ENCODE measurements at regions not wholly inside any gene's neighbourhood (a gene's known extent, or its start where the extent isn't known, plus 50 kb on each side); places are given as distances from the start of the nearest gene placed in this dataset.

DNA sequence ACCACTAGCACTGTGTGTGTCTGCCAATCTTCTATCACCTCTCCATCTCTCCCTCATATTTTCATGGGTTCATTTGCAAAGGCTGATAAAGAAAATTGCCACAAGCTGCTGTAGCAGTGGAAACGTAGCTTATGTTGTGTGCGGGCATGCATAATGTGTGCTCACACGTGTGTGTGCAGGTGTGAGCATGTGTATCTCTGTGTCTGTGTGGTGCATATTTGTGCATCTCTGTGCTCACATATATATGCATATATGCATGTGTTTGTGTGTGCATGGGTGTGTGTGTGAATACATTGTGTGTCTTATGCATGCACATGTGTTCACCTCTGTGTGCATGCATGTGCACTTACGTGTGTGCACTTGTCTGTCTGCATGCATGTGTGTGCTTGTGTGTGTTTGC lies 181.8 kb upstream of the UBL3 start (continued):
- TF ChIP-seq, protein P1, sequence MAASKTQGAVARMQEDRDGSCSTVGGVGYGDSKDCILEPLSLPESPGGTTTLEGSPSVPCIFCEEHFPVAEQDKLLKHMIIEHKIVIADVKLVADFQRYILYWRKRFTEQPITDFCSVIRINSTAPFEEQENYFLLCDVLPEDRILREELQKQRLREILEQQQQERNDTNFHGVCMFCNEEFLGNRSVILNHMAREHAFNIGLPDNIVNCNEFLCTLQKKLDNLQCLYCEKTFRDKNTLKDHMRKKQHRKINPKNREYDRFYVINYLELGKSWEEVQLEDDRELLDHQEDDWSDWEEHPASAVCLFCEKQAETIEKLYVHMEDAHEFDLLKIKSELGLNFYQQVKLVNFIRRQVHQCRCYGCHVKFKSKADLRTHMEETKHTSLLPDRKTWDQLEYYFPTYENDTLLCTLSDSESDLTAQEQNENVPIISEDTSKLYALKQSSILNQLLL (CRISPR knock-in tag; IDR thresholded peaks at IDR 0.05; ENCODE audit: borderline replicate concordance): no peak
- no peak for TF ChIP-seq SUPT5H (IDR thresholded peaks at IDR 0.05)
- TF ChIP-seq FUS (optimal IDR thresholded peaks at IDR 0.05; ENCODE audit: low read depth, low read length): no peak
- no peak for TF ChIP-seq BCL6 (CRISPR knock-in tag; IDR thresholded peaks at IDR 0.05)

DNA sequence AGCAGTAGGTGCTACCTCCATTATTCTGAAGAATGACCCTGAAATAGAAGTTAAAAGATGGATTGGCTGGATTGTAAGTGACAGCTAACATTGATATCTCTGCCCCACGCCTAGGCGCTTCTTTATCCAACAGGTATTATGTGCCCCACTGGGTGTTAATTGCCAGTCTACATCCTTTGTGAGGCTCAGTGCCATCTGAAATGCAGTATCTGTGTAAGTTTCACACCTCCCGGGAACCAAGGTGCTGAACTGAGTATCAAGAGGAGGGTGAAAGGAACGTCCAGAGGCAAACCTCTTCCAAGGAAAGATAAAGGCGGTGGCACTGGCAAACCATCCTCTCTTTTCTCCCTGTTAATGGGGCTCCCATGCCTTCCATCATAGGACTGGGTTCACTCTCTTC lies 181.1 kb upstream of the UBL3 start:
- in situ Hi-C loops (cut with MboI): no loop called here
- TF ChIP-seq GABPA (tag; conservative IDR thresholded peaks at IDR 0.05; ENCODE audit: low read depth): no peak
- TF ChIP-seq KAT7 (CRISPR knock-in tag; IDR thresholded peaks at IDR 0.05; ENCODE audit: borderline replicate concordance): no peak
- TF ChIP-seq ZNF384 (IDR thresholded peaks at IDR 0.05; ENCODE audit: low read depth, low read length): no peak
- TF ChIP-seq, protein P2, sequence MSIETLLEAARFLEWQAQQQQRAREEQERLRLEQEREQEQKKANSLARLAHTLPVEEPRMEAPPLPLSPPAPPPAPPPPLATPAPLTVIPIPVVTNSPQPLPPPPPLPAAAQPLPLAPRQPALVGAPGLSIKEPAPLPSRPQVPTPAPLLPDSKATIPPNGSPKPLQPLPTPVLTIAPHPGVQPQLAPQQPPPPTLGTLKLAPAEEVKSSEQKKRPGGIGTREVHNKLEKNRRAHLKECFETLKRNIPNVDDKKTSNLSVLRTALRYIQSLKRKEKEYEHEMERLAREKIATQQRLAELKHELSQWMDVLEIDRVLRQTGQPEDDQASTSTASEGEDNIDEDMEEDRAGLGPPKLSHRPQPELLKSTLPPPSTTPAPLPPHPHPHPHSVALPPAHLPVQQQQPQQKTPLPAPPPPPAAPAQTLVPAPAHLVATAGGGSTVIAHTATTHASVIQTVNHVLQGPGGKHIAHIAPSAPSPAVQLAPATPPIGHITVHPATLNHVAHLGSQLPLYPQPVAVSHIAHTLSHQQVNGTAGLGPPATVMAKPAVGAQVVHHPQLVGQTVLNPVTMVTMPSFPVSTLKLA (conservative IDR thresholded peaks at IDR 0.05): no peak
- TF ChIP-seq, protein P3, sequence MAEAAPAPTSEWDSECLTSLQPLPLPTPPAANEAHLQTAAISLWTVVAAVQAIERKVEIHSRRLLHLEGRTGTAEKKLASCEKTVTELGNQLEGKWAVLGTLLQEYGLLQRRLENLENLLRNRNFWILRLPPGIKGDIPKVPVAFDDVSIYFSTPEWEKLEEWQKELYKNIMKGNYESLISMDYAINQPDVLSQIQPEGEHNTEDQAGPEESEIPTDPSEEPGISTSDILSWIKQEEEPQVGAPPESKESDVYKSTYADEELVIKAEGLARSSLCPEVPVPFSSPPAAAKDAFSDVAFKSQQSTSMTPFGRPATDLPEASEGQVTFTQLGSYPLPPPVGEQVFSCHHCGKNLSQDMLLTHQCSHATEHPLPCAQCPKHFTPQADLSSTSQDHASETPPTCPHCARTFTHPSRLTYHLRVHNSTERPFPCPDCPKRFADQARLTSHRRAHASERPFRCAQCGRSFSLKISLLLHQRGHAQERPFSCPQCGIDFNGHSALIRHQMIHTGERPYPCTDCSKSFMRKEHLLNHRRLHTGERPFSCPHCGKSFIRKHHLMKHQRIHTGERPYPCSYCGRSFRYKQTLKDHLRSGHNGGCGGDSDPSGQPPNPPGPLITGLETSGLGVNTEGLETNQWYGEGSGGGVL (CRISPR knock-in tag; IDR thresholded peaks at IDR 0.05): no peak
- TF ChIP-seq, protein P4, sequence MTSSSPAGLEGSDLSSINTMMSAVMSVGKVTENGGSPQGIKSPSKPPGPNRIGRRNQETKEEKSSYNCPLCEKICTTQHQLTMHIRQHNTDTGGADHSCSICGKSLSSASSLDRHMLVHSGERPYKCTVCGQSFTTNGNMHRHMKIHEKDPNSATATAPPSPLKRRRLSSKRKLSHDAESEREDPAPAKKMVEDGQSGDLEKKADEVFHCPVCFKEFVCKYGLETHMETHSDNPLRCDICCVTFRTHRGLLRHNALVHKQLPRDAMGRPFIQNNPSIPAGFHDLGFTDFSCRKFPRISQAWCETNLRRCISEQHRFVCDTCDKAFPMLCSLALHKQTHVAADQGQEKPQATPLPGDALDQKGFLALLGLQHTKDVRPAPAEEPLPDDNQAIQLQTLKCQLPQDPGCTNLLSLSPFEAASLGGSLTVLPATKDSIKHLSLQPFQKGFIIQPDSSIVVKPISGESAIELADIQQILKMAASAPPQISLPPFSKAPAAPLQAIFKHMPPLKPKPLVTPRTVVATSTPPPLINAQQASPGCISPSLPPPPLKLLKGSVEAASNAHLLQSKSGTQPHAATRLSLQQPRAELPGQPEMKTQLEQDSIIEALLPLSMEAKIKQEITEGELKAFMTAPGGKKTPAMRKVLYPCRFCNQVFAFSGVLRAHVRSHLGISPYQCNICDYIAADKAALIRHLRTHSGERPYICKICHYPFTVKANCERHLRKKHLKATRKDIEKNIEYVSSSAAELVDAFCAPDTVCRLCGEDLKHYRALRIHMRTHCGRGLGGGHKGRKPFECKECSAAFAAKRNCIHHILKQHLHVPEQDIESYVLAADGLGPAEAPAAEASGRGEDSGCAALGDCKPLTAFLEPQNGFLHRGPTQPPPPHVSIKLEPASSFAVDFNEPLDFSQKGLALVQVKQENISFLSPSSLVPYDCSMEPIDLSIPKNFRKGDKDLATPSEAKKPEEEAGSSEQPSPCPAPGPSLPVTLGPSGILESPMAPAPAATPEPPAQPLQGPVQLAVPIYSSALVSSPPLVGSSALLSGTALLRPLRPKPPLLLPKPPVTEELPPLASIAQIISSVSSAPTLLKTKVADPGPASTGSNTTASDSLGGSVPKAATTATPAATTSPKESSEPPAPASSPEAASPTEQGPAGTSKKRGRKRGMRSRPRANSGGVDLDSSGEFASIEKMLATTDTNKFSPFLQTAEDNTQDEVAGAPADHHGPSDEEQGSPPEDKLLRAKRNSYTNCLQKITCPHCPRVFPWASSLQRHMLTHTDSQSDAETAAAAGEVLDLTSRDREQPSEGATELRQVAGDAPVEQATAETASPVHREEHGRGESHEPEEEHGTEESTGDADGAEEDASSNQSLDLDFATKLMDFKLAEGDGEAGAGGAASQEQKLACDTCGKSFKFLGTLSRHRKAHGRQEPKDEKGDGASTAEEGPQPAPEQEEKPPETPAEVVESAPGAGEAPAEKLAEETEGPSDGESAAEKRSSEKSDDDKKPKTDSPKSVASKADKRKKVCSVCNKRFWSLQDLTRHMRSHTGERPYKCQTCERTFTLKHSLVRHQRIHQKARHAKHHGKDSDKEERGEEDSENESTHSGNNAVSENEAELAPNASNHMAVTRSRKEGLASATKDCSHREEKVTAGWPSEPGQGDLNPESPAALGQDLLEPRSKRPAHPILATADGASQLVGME (CRISPR knock-in tag; IDR thresholded peaks at IDR 0.05): no peak

More for the DNA sequence above, 181.1 kb upstream of the UBL3 start:
- BruUV-seq (replicated peaks): no TSS peak
- intact Hi-C loops (cut with micrococcal nuclease): no loop called here
- Histone ChIP-seq H3K27ac (ENCODE audit: extremely low read depth, low read depth, low read length) (no peak overlapping the region), H3K4me1 (replicated peaks in 1 of 2; ENCODE audit: control insufficient read depth in 2 of 2, insufficient read depth in 2 of 2, low read length in 2 of 2) (no peaks in the 10 kb centered on the region), H2AFZ (ENCODE audit: low read depth, low read length) (no peak overlapping the region), H3K9me3 (replicated peaks; ENCODE audit: control insufficient read depth, insufficient read depth, low read depth, low read length) (no peaks in the 10 kb centered on the region), H3K27me3 (ENCODE audit: control insufficient read depth in 2 of 2, insufficient read depth in 2 of 2, low read length in 2 of 2) (no peaks in the 10 kb centered on the region), H3K79me2 (ENCODE audit: control insufficient read depth, insufficient read depth, low read length) (no peaks in the 10 kb centered on the region), H3K4me3 (no peak overlapping the region), H3K9me1 (ENCODE audit: control insufficient read depth, insufficient read depth, low read length) (no peaks in the 10 kb centered on the region), H4K20me1 (replicated peaks; ENCODE audit: control insufficient read depth, insufficient read depth, low read length) (no peaks in the 10 kb centered on the region), H3K4me2 (ENCODE audit: insufficient read depth, low read length) (no peak overlapping the region), H3K9ac (ENCODE audit: insufficient read depth in 1 of 2, low read depth in 2 of 2, low read length in 2 of 2) (no peak overlapping the region), H3K36me3 (ENCODE audit: control insufficient read depth, insufficient read depth, low read length) (no peaks in the 10 kb centered on the region)
- no peak for ATAC-seq
- ChIA-PET POLR2A (no interaction called here), CTCF (ENCODE audit: low intra/inter-chr PET ratio) (no interaction called here)
- DNase-seq (ENCODE audit: extremely low read depth in 1 of 4, low spot score in 3 of 4): no peak
- no peak for FAIRE-seq
- WGBS (ENCODE audit: insufficient coverage, low coverage, missing lambda C conversion rate): 0% methylated on average over 5 of the region's 5 CpGs
